Left lung (tissue), 4 donors: ENCODE measurements at regions not wholly inside any gene's neighbourhood (a gene's known extent, or its start where the extent isn't known, plus 50 kb on each side); places are given as distances from the start of the nearest gene placed in this dataset.

ENCODE experiments used
- ATAC-seq: fragments of 200-7000 bp; cut with Tn5 transposase; one replicate; pipeline ENCODE4 v1.9.1; 2020; ENCODE audit warnings: moderate library complexity
- DNase-seq, 4 donors: peaks; one replicate each; pipeline ENCODE4 v3.0.0-alpha.2; 2013 to 2020
- H3K27ac ChIP-seq, 2 donors: fragments of 200-600 bp; sonication (generic) in 1 of 2; one replicate each; pipeline versions ENCODE4 v1.5.0 to v1.8.0; 2020 to 2021
- H3K27me3 ChIP-seq, 2 donors: fragments of 200-600 bp; sonication (generic) in 1 of 2; one replicate each; pipeline versions ENCODE4 v1.5.0 to v1.8.0; 2020 to 2021
- H3K36me3 ChIP-seq, 2 donors: fragments of 200-600 bp; sonication (generic) in 1 of 2; one replicate each; pipeline versions ENCODE4 v1.5.0 to v1.8.0; 2020 to 2021
- H3K4me1 ChIP-seq, 2 donors: fragments of 200-600 bp; one replicate each; pipeline ENCODE4 v1.8.0; 2021
- H3K4me3 ChIP-seq, 2 donors: fragments of 200-600 bp; sonication (generic) in 1 of 2; one replicate each; pipeline versions ENCODE4 v1.5.0 to v1.8.0; 2020 to 2021; ENCODE audit warnings: mild to moderate bottlenecking in 1 of 2
- H3K9me3 ChIP-seq, 2 donors: fragments of 200-600 bp; sonication (generic) in 1 of 2; one replicate each; pipeline versions ENCODE4 v1.5.0 to v1.8.0; 2020 to 2021
- CTCF ChIP-seq, 2 donors: fragments of 200-600 bp; sonication (generic) in 1 of 2; IDR thresholded peaks; one replicate each; pipeline versions ENCODE4 v1.5.0 to v1.8.0; 2021; ENCODE audit warnings: antibody characterized with exemption in 2 of 2
- intact Hi-C, 2 donors: fragments of 100-400 bp; cut with DNase I; formaldehyde crosslinking; loops; one replicate each; pipeline versions ENCODE4 v1.11.2 to v1.14.2; 2022
- donor health status: DM: no; HTN: yes; CAD: no.
- donor health status: DM: no; HTN: no; CAD: no.

GRCh38 chr4:16297003-16297402, 70.7 kb upstream of the TAPT1 start:
- Histone ChIP-seq H3K27me3 (no peaks in the 10 kb centered on the region), H3K4me1 (no peaks in the 10 kb centered on the region), H3K9me3 (no peaks in the 10 kb centered on the region), H3K27ac (no peak overlapping the region), H3K36me3 (no peaks in the 10 kb centered on the region), H3K4me3 (no peak overlapping the region)
- TF ChIP-seq CTCF (IDR thresholded peaks at IDR 0.05), result no peak
- intact Hi-C loops, result no loop called here
- DNase-seq (no peak), ATAC-seq (peak; percentile 59)

- H3K9me3 ChIP-seq, result no peaks in the 10 kb centered on the region
- no peak for DNase-seq
- no peaks in the 10 kb centered on the region for H3K36me3 ChIP-seq
- intact Hi-C loops, result no loop called here
- no peaks in the 10 kb centered on the region for H3K4me1 ChIP-seq
- no peak overlapping the region for H3K4me3 ChIP-seq
- ATAC-seq, result no peak
- peaks cover 0 to 1% of the 10 kb centered on the region in 2 donors for H3K27me3 ChIP-seq
- no peak overlapping the region for H3K27ac ChIP-seq
- TF ChIP-seq CTCF (IDR thresholded peaks at IDR 0.05), result no peak
Observed at GRCh38 chr4:16294455-16294854, 68.2 kb upstream of the TAPT1 start.

- TF ChIP-seq CTCF (IDR thresholded peaks at IDR 0.05), result no peak
- H3K4me1 ChIP-seq, result no peaks in the 10 kb centered on the region
- intact Hi-C loops, result no loop called here
- H3K9me3 ChIP-seq, result no peaks in the 10 kb centered on the region
- H3K36me3 ChIP-seq, result no peaks in the 10 kb centered on the region
- H3K4me3 ChIP-seq, result no peak overlapping the region
- H3K27me3 ChIP-seq, result peaks cover 0 to 6% of the 10 kb centered on the region in 2 donors
- DNase-seq (no peak), ATAC-seq (no peak)
- no peak overlapping the region for H3K27ac ChIP-seq
Observed at GRCh38 chr4:16293210-16293838, 67.1 kb upstream of the TAPT1 start.

GRCh38 chr4:16292585-16292984, 66.3 kb upstream of the TAPT1 start:
- Histone ChIP-seq H3K4me3 (no peak overlapping the region), H3K36me3 (no peaks in the 10 kb centered on the region), H3K4me1 (no peaks in the 10 kb centered on the region), H3K27ac (no peak overlapping the region), H3K9me3 (no peaks in the 10 kb centered on the region), H3K27me3 (peaks cover 0 to 6% of the 10 kb centered on the region in 2 donors)
- ATAC-seq (no peak), DNase-seq (no peak)
- TF ChIP-seq CTCF (IDR thresholded peaks at IDR 0.05), result no peak
- intact Hi-C loops, result no loop called here

- no peak for TF ChIP-seq CTCF (IDR thresholded peaks at IDR 0.05)
- no peaks in the 10 kb centered on the region for H3K9me3 ChIP-seq
- H3K4me1 ChIP-seq, result no peaks in the 10 kb centered on the region
- H3K27me3 ChIP-seq, result peaks cover 0 to 16% of the 10 kb centered on the region in 2 donors
- H3K4me3 ChIP-seq, result no peak overlapping the region
- intact Hi-C loops, result no loop called here
- H3K27ac ChIP-seq, result no peak overlapping the region
- ATAC-seq, result no peak
- no peaks in the 10 kb centered on the region for H3K36me3 ChIP-seq
- no peak for DNase-seq
Observed at GRCh38 chr4:16290681-16291420, 64.6 kb upstream of the TAPT1 start.
